Heart left ventricle (tissue), 16 donors: ENCODE measurements at regions not wholly inside any gene's neighbourhood (a gene's known extent, or its start where the extent isn't known, plus 50 kb on each side); places are given as distances from the start of the nearest gene placed in this dataset.

Experiments used
- ATAC-seq, 4 donors: fragments of 200-7000 bp; cut with Tn5 transposase; one replicate each; pipeline ENCODE4 v1.9.1; 2020 to 2022; ENCODE audit warnings: moderate library complexity in 4 of 4, mild to moderate bottlenecking in 3 of 4, moderate number of reproducible peaks in 1 of 4
- DNase-seq, 5 donors: peaks; one replicate each; pipeline ENCODE4 v3.0.0-alpha.2; 2020
- H3K27ac ChIP-seq, 12 donors: fragments of 200-600 bp; sonication (generic) in 4 of 12; one replicate each; pipeline versions ENCODE4 v1.5.0 to v1.8.0; 2016 to 2022; ENCODE audit warnings: mild to moderate bottlenecking in 2 of 12
- H3K27me3 ChIP-seq, 9 donors: fragments of 200-600 bp; sonication (generic) in 2 of 9; one replicate each; pipeline versions ENCODE4 v1.5.1 to v1.8.0; 2016 to 2022; ENCODE audit warnings: mild to moderate bottlenecking in 3 of 9
- H3K36me3 ChIP-seq, 9 donors: fragments of 200-600 bp; sonication (generic) in 2 of 9; one replicate each; pipeline versions ENCODE4 v1.5.0 to v1.8.0; 2018 to 2022; ENCODE audit warnings: mild to moderate bottlenecking in 2 of 9
- H3K4me1 ChIP-seq, 12 donors: fragments of 200-600 bp; sonication (generic) in 4 of 12; one replicate each; pipeline versions ENCODE4 v1.5.0 to v1.8.0; 2016 to 2022; ENCODE audit warnings: mild to moderate bottlenecking in 3 of 12
- H3K4me3 ChIP-seq, 12 donors: fragments of 200-600 bp; sonication (generic) in 4 of 12; one replicate each; pipeline versions ENCODE4 v1.5.0 to v1.8.0; 2017 to 2022; ENCODE audit warnings: mild to moderate bottlenecking in 9 of 12, moderate library complexity in 4 of 12
- H3K9me3 ChIP-seq, 12 donors: fragments of 200-600 bp; sonication (generic) in 4 of 12; one replicate each; pipeline versions ENCODE4 v1.5.0 to v1.8.0; 2016 to 2022; ENCODE audit warnings: mild to moderate bottlenecking in 1 of 12
- POLR2A ChIP-seq, 2 donors: fragments of 450-650 bp; IDR thresholded peaks; one replicate each; pipeline ENCODE4 v1.6.1; 2017; ENCODE audit warnings: antibody characterized with exemption in 2 of 2, mild to moderate bottlenecking in 2 of 2, moderate library complexity in 2 of 2
- WGBS, 4 donors: extraction: QIAGEN DNeasy Blood & Tissue Kit in 2 of 4; methylation state at CpG; one replicate each; pipeline versions ENCODE4 v1.1.5 to v1.1.7; 2013 to 2018; 5-methylcytosine and 5-hydroxymethylcytosine counted together
- intact Hi-C, 10 donors: fragments of 100-400 bp; cut with DNase I; formaldehyde crosslinking; loops; one replicate each; pipeline versions ENCODE4 v1.11.1 to v1.14.2; 2022
- TF ChIP-seq, protein P1 (sequence below), 12 donors: fragments of 200-600 bp; sonication (generic) in 4 of 12; IDR thresholded peaks; one replicate each; pipeline versions ENCODE4 v1.5.0 to v1.8.0; 2018 to 2022; ENCODE audit warnings: antibody characterized with exemption in 12 of 12, mild to moderate bottlenecking in 5 of 12
- donor health status: ischemic (EF 13 %, LVEDD 7.1; RV severe dilation, severe dysfunction).
- donor health status: healthy with polysubstance abuse.
- donor health status: DM: no; HTN: yes; CAD: no.
- donor health status: DM: no; HTN: no; CAD: no.
- donor health status: ischemic (EF 25% LVEDD 6.9; RV normal size, moderate dysfunction).
- donor health status: ischemic (EF 25% LVEDD 5.7; RV mildly dilated, moderate dysfunction).
- donor health status: healthy.
- donor health status: DM: yes; HTN: yes; CAD: no.
- donor health status: ischemic (EF 35%, LVEDD 5.7; RV mildly dilated, moderate dysfunction).
- donor health status: nonischemic (EF 11% LVEDD 7.7; RV severe dilation, severe dysfunction).
- donor health status: DM: yes; HTN: yes; CAD: no.
- donor health status: PGD.
- donor health status: ischemic (EF 29% LVEDD 5.4; RV normal size, mild dysfunction).
- donor health status: nonischemic (EF 23%, LVEDD 6.1; RV moderate dilation, normal function).

DNA sequence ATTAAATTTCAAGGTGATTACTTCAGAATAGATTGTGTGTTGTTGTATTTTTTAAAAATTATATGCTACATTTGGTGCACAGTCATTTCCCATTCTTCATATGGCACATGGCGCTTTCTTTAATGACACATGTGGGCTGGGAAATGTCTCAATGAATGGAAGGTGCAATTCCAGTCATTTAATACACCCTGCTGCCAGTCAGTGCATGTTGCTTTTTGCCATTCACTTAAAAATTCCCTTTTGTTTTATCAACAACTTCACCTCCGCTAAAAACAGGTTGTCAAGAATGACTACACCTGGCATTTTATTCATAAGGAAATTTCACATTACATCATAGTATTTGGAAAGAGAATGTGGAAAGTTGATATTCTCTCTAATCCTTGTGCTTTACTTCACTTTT is 716.4 kb upstream of the ADAMTS5 start:
- no peaks in the 10 kb centered on the region for H3K4me1 ChIP-seq
- no peaks in the 10 kb centered on the region for H3K27me3 ChIP-seq
- H3K36me3 ChIP-seq = no peaks in the 10 kb centered on the region
- ATAC-seq = no peak
- WGBS, 4 donors = 82 to 100% (median 97%) methylated on average over 2 of the region's 2 CpGs
- H3K4me3 ChIP-seq = no peak overlapping the region
- intact Hi-C loops = no loop called here
- no peak overlapping the region for H3K27ac ChIP-seq
- no peak for TF ChIP-seq POLR2A (IDR thresholded peaks at IDR 0.05)
- TF ChIP-seq, protein P1, sequence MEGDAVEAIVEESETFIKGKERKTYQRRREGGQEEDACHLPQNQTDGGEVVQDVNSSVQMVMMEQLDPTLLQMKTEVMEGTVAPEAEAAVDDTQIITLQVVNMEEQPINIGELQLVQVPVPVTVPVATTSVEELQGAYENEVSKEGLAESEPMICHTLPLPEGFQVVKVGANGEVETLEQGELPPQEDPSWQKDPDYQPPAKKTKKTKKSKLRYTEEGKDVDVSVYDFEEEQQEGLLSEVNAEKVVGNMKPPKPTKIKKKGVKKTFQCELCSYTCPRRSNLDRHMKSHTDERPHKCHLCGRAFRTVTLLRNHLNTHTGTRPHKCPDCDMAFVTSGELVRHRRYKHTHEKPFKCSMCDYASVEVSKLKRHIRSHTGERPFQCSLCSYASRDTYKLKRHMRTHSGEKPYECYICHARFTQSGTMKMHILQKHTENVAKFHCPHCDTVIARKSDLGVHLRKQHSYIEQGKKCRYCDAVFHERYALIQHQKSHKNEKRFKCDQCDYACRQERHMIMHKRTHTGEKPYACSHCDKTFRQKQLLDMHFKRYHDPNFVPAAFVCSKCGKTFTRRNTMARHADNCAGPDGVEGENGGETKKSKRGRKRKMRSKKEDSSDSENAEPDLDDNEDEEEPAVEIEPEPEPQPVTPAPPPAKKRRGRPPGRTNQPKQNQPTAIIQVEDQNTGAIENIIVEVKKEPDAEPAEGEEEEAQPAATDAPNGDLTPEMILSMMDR (IDR thresholded peaks at IDR 0.05) = no peak
- no peak for DNase-seq
- peaks cover 0 to 5% (median 0%) of the 10 kb centered on the region in 12 donors for H3K9me3 ChIP-seq

DNA sequence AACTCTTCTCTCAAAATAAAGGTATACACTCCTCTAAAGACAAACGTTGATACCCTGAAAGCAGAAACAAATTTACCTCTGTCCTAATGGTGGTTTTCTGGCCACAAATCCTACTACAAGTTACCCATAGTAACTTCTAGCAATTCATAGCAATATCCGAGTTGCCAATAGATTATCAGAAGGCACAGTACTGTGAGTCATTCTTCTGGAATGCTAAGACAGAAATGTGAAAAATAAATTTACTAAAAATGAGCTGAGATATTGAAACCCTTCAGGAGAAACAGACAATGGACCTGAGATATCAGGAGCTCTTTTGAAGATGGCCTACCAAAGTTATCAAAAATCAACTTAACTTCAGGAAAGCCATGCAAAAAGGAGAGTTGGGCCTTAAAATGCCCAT is 715.0 kb upstream of the ADAMTS5 start:
- 48 to 65% (median 59%) methylated on average over 2 of the region's 2 CpGs for WGBS, 4 donors
- no peak for DNase-seq
- Histone ChIP-seq H3K27me3 (no peaks in the 10 kb centered on the region), H3K9me3 (no peaks in the 10 kb centered on the region), H3K4me3 (no peak overlapping the region), H3K27ac (no peak overlapping the region), H3K36me3 (no peaks in the 10 kb centered on the region), H3K4me1 (no peaks in the 10 kb centered on the region)
- TF ChIP-seq, protein P1 (IDR thresholded peaks at IDR 0.05) = no peak
- intact Hi-C loops = no loop called here
- ATAC-seq = no peak

DNA sequence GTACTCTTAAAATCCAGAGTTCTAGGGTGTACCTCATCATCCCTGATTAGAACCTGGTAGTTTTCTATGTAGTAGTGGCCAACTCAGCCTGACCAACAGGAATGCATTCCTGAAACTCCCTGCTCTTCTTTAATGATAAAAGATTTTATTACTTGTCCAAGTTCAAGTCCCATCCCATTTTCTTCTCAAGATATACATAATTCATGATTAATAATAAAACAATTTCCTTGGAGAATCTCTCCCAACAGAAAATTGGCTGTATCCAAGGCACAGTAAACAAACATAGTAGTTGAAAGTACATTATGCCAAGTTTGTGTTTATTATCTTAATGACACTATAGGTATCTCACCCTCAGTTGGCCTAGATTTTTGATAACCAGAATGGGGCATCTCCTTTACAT is 714.1 kb upstream of the ADAMTS5 start:
- no peak for TF ChIP-seq POLR2A (IDR thresholded peaks at IDR 0.05)
- TF ChIP-seq, protein P1 (IDR thresholded peaks at IDR 0.05) = no peak
- no peaks in the 10 kb centered on the region for H3K36me3 ChIP-seq
- H3K27ac ChIP-seq = no peak overlapping the region
- H3K27me3 ChIP-seq = no peaks in the 10 kb centered on the region
- H3K4me3 ChIP-seq = no peak overlapping the region
- intact Hi-C loops = no loop called here
- DNase-seq (no peak), ATAC-seq (no peak)
- no peaks in the 10 kb centered on the region for H3K4me1 ChIP-seq
- no peaks in the 10 kb centered on the region for H3K9me3 ChIP-seq

DNA sequence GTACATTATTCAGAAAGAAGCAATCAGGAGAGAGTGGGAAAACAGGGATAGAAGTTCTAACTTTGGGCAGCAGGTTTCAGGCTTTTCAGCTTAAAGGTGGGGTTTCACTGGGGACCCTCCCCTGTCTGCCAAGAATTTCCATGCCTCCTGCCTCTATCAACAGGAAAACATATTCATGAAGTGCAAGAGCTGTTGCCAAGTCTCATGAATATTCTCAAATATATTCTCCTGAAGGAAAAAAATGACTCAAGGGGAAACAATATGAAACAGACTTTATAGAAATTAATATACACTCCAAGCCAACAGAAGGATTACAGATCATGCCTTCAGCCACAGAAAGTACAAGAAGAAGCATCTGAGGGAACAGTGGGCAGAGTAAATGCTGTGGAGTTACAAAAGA is 713.3 kb upstream of the ADAMTS5 start:
- intact Hi-C loops = no loop called here
- ATAC-seq (no peak), DNase-seq (no peak)
- Histone ChIP-seq H3K27me3 (no peaks in the 10 kb centered on the region), H3K4me3 (no peak overlapping the region), H3K4me1 (no peaks in the 10 kb centered on the region), H3K9me3 (no peaks in the 10 kb centered on the region), H3K27ac (no peak overlapping the region), H3K36me3 (no peaks in the 10 kb centered on the region)
- TF ChIP-seq, protein P1 (IDR thresholded peaks at IDR 0.05) = no peak
- no peak for TF ChIP-seq POLR2A (IDR thresholded peaks at IDR 0.05)
